ENCODE measurements at regions not wholly inside any gene's neighbourhood (a gene's known extent, or its start where the extent isn't known, plus 50 kb on each side); places are given as distances from the start of the nearest gene placed in this dataset.

DNA sequence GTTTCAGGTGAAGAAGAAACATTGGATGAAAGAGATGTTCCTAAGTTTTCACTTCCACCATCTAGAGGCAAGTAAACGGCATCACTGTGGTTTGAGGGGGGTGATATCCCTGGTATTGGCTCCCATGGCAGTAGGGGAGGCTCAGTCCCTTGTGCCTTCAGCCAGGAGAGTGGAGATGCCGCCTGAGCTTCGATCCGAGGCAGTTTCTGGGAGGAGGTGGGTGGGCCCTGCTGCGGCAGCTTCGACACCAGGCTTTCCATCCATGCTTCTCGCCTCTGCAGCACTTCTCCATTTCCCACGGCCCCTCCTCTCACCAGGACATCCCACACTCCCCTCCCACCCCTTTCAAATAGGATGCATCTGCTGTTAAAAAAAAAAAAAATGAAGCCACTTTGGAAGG is 258.3 kb downstream of the GADD45G start (continued):
- TF ChIP-seq, protein P1, sequence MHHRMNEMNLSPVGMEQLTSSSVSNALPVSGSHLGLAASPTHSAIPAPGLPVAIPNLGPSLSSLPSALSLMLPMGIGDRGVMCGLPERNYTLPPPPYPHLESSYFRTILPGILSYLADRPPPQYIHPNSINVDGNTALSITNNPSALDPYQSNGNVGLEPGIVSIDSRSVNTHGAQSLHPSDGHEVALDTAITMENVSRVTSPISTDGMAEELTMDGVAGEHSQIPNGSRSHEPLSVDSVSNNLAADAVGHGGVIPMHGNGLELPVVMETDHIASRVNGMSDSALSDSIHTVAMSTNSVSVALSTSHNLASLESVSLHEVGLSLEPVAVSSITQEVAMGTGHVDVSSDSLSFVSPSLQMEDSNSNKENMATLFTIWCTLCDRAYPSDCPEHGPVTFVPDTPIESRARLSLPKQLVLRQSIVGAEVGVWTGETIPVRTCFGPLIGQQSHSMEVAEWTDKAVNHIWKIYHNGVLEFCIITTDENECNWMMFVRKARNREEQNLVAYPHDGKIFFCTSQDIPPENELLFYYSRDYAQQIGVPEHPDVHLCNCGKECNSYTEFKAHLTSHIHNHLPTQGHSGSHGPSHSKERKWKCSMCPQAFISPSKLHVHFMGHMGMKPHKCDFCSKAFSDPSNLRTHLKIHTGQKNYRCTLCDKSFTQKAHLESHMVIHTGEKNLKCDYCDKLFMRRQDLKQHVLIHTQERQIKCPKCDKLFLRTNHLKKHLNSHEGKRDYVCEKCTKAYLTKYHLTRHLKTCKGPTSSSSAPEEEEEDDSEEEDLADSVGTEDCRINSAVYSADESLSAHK (tag by site-specific recombination; IDR thresholded peaks at IDR 0.05), result no peak
- TF ChIP-seq, protein P2, sequence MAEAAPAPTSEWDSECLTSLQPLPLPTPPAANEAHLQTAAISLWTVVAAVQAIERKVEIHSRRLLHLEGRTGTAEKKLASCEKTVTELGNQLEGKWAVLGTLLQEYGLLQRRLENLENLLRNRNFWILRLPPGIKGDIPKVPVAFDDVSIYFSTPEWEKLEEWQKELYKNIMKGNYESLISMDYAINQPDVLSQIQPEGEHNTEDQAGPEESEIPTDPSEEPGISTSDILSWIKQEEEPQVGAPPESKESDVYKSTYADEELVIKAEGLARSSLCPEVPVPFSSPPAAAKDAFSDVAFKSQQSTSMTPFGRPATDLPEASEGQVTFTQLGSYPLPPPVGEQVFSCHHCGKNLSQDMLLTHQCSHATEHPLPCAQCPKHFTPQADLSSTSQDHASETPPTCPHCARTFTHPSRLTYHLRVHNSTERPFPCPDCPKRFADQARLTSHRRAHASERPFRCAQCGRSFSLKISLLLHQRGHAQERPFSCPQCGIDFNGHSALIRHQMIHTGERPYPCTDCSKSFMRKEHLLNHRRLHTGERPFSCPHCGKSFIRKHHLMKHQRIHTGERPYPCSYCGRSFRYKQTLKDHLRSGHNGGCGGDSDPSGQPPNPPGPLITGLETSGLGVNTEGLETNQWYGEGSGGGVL (tag by site-specific recombination; IDR thresholded peaks at IDR 0.05), result no peak
- TF ChIP-seq ZNF157 (tag by site-specific recombination; IDR thresholded peaks at IDR 0.05) (no peak), ZNF394 (tag by site-specific recombination; IDR thresholded peaks at IDR 0.05; ENCODE audit: borderline replicate concordance) (no peak), ZFP41 (tag by site-specific recombination; IDR thresholded peaks at IDR 0.05; ENCODE audit: borderline replicate concordance) (no peak)
- TF ChIP-seq, protein P3, sequence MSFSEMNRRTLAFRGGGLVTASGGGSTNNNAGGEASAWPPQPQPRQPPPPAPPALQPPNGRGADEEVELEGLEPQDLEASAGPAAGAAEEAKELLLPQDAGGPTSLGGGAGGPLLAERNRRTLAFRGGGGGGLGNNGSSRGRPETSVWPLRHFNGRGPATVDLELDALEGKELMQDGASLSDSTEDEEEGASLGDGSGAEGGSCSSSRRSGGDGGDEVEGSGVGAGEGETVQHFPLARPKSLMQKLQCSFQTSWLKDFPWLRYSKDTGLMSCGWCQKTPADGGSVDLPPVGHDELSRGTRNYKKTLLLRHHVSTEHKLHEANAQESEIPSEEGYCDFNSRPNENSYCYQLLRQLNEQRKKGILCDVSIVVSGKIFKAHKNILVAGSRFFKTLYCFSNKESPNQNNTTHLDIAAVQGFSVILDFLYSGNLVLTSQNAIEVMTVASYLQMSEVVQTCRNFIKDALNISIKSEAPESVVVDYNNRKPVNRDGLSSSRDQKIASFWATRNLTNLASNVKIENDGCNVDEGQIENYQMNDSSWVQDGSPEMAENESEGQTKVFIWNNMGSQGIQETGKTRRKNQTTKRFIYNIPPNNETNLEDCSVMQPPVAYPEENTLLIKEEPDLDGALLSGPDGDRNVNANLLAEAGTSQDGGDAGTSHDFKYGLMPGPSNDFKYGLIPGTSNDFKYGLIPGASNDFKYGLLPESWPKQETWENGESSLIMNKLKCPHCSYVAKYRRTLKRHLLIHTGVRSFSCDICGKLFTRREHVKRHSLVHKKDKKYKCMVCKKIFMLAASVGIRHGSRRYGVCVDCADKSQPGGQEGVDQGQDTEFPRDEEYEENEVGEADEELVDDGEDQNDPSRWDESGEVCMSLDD (tag by site-specific recombination; IDR thresholded peaks at IDR 0.05), result no peak

DNA sequence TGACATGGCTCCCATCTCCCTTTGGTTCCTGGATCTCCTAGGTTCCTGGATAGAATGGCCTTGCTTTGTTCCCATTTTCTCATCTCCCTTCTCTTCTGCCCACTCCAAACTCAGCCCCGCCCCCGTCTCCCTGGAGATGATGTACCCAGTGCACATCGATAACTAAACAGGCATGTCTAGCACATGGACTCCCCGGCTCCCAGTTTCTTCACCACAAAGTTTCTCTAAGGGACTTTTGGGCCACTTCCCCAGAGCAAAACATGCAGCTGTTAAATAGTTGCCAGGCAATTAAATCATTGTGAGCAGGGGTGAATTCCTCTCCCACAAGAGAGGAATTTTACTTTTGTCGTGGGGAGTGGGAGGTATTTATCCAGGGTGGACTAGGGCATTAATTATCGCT is 259.0 kb downstream of the GADD45G start:
- Histone ChIP-seq H3K27ac (ENCODE audit: extremely low read depth, low read depth, low read length) (no peak overlapping the region), H3K9me3 (ENCODE audit: control insufficient read depth, insufficient read depth, low read depth, low read length) (no peaks in the 10 kb centered on the region), H3K4me3 (ENCODE audit: low read depth, low read length) (no peak overlapping the region), H3K36me3 (ENCODE audit: control insufficient read depth in 2 of 2, insufficient read depth in 1 of 2, low read length in 2 of 2) (no peaks in the 10 kb centered on the region), H3K4me1 (ENCODE audit: control insufficient read depth, insufficient read depth, low read length) (no peaks in the 10 kb centered on the region; the same call in 1 of the 2 replicates)
- POLR2A ChIA-PET, result no interaction called here
- TF ChIP-seq ZSCAN23 (tag by site-specific recombination; IDR thresholded peaks at IDR 0.05), result no peak
- no peak for TF ChIP-seq ZNF530 (tag by site-specific recombination; IDR thresholded peaks at IDR 0.05; ENCODE audit: low read depth)
- TF ChIP-seq GLIS2 (tag by site-specific recombination; IDR thresholded peaks at IDR 0.05), result no peak
- no peak for TF ChIP-seq ZNF2 (tag by site-specific recombination; IDR thresholded peaks at IDR 0.05)
- TF ChIP-seq SCRT1 (tag by site-specific recombination; IDR thresholded peaks at IDR 0.05; ENCODE audit: borderline replicate concordance), result no peak
- TF ChIP-seq, protein P4, sequence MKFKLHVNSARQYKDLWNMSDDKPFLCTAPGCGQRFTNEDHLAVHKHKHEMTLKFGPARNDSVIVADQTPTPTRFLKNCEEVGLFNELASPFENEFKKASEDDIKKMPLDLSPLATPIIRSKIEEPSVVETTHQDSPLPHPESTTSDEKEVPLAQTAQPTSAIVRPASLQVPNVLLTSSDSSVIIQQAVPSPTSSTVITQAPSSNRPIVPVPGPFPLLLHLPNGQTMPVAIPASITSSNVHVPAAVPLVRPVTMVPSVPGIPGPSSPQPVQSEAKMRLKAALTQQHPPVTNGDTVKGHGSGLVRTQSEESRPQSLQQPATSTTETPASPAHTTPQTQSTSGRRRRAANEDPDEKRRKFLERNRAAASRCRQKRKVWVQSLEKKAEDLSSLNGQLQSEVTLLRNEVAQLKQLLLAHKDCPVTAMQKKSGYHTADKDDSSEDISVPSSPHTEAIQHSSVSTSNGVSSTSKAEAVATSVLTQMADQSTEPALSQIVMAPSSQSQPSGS (tag by site-specific recombination; IDR thresholded peaks at IDR 0.05; ENCODE audit: low read depth), result no peak
- no peak for TF ChIP-seq ZNF544 (tag by site-specific recombination; IDR thresholded peaks at IDR 0.05)
- TF ChIP-seq TCF7L2 (IDR thresholded peaks at IDR 0.05; ENCODE audit: borderline replicate concordance, low read depth, low read length), result no peak
- no peak for TF ChIP-seq HOXA7 (CRISPR knock-in tag; IDR thresholded peaks at IDR 0.05; ENCODE audit: borderline replicate concordance)
- TF ChIP-seq ZNF211 (tag by site-specific recombination; IDR thresholded peaks at IDR 0.05; ENCODE audit: low read depth), result no peak
- CTCF ChIA-PET, result interaction anchor here (0.6 kb wide), 1 partner anchor 231 kb away, joined by 4 read pairs; no protein-coding TSS in a partner anchor
